ENCODE measurements at regions not wholly inside any gene's neighbourhood (a gene's known extent, or its start where the extent isn't known, plus 50 kb on each side); places are given as distances from the start of the nearest gene placed in this dataset.

- no peak for DNase-seq (ENCODE audit: low read depth)
Observed at GRCh38 chr3:104635872-104636580, 730.7 kb upstream of the ALCAM start.

- no peak for DNase-seq (ENCODE audit: low read depth)
Observed at GRCh38 chr3:104642827-104643226, 723.9 kb upstream of the ALCAM start.

DNA sequence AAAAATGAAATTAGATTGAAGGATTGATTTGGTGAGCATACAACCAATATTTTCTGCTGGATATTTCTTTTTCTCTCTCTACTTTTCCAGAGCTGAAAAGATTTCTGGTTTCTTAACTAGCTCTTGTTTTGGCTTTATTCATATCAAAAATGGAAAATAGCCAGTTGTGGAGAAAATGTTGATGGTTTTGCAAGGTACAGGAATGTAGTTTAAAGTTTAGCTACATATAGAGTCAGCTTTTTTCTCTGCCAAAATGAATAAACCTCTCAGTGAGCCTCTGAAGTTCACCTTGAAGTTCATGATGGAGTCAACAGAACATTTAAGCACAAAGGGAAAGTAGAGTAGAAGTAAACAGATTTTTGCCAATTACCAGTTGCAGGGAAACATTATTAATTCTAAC, 720.5 kb upstream of the ALCAM start:
- DNase-seq (ENCODE audit: low read depth) = no peak

- no peak for DNase-seq (ENCODE audit: low read depth)
Observed at GRCh38 chr3:104648823-104649222, 717.9 kb upstream of the ALCAM start.

DNA sequence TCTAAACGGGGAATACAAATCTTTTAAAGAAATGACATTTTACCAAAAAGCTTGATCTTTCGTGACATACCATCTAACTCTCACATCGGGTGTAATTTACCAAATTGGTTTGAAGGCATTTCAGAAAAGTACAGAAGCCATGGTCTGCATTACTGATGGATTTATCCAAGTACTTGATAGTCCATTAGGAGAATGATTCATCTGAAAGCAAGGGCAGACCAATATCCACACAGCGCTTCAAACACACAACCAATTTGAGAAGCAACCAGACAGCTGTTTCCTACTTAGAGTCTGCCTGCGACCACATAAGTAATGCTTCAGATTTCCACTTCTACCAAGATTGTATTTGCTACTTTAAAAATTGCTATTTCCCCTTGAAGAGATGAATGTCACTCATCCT, 697.6 kb upstream of the ALCAM start:
- DNase-seq (ENCODE audit: low read depth) = no peak

DNA sequence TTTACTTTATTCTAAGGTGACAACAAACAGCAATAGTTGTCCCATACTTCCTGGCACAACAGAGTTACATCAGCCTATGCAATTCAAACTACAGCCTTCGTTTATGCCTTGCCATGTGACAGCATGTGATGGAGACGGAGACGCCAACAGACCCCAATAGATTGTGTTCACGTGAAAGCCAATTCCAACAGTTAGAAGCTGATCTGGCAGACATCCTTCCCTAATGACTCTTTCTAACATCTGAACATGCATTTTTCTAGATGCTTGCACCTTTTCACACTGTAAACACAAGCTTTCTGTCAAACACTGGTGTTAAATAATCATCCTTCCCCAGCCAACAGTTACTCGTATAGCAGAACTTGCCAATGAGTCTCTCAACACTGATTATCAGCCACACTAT, 694.4 kb upstream of the ALCAM start:
- DNase-seq (ENCODE audit: low read depth) = no peak

- DNase-seq (ENCODE audit: low read depth) = no peak
Observed at GRCh38 chr3:104673981-104674380, 692.7 kb upstream of the ALCAM start.

GRCh38 chr3:104676241-104676640, 690.5 kb upstream of the ALCAM start:
- DNase-seq (ENCODE audit: low read depth) = no peak

- DNase-seq (ENCODE audit: low read depth) = no peak
Observed at GRCh38 chr3:104677932-104678331, 688.8 kb upstream of the ALCAM start.

DNA sequence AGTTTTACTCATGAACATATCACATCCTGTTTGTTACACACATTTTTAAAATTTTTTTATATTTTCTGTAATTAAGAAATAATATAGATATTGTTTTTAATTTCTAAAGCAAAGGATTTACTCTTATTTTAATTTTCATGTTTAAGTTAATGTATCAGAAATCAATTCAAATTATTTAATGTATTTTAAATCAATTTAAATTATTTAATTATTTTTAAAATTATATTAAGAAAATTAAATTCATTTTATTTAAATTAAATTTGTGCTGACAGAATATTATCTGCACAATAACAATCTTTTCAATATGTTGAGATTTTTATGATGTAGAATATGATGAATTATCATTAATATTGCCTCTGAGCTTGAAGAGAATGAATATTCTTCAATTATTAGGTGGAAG, 681.2 kb upstream of the ALCAM start:
- no peak for DNase-seq (ENCODE audit: low read depth)

DNA sequence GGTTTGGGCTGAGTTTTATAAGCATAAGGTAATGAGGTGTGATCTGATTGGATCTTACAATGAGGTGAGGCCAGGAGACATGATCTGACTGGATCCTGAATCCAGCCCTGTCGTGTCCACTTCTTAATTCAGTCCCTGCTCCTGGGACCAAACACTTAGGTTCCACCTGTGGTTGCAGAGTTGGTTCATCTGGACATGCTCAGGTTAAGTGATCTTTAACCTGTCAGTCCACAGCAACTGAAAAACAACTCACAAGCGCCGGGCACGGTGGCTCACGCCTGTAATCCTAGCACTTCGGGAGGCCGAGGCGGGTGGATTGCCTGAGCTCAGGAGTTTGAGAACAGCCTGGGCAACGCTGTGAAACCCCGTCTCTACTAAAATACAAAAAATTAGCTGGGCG, 679.3 kb upstream of the ALCAM start:
- DNase-seq (ENCODE audit: low read depth) = no peak

DNA sequence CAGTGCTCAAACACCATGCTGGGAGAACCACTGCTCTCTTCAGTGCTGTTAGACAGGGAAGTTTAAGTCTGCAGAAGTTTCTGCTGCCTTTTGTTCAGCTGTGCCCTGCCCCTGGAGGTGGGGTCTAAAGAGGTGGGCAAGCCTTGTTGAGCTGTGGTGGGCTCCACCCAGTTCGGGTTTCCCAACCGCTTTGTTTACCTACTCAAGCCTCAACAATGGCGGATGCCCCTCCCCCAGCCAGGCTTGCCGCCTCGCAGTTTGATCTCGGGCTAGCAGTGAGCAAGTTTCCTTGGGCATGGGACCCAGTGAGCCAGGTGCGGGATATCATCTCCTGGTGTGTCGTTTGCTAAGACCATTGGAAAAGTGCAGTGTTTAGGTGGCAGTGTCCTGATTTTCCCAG, 670.2 kb upstream of the ALCAM start:
- no peak for DNase-seq (ENCODE audit: low read depth)

DNA sequence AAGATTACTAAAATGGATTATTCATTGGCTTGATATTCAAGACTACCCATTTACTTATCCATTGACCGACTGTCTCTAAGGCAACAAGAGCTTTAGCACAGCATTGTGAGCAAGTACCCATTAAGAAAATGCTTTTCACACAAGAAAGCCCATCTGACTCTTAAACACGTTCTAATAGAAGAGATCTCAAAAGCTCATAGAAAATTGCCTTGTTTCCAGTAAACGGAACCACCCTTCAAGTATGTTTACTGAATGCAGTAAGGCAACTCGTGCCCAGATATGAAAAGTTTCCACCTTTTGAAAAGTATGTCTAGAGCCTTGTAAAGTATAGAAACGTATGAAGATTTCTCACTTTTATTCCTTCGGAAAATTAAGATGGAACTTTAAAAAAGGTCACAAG, 655.3 kb upstream of the ALCAM start:
- DNase-seq (ENCODE audit: low read depth) = no peak

DNA sequence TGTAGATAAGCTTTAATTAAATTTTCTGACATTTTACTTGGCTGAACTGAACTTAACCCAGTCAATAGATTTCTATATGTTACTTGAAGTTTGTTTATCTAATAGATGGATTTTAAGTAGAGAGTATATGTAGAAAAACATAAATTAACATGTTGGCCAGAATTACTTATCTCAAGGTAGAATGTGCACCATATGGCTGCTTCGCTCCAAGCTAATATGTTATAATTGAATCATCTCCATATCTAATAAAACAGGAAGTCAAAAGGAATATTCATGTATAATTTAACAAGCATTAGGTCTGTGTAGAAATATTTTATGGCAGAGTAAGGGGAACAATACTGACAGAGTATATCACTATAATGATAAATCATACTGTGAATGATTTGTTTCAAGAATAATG, 650.7 kb upstream of the ALCAM start:
- DNase-seq (ENCODE audit: low read depth) = no peak

DNA sequence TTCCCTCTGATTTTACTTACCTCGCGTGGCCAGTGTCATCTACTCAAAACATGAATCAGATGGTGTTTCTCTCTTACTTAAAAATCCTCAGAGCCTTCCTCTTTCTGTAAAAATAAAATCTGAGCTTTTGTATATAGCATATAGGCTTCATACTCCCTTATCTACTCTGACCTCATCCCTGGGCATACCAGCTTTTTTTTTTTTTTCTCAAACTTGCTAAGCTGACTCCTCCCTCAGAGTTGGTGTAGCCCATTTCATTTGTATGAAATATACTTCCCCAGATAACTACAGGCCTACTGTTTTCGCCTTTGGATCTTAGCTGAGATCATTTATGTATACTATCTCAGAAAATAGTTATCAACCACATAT, 648.9 kb upstream of the ALCAM start:
- no peak for DNase-seq (ENCODE audit: low read depth)

DNA sequence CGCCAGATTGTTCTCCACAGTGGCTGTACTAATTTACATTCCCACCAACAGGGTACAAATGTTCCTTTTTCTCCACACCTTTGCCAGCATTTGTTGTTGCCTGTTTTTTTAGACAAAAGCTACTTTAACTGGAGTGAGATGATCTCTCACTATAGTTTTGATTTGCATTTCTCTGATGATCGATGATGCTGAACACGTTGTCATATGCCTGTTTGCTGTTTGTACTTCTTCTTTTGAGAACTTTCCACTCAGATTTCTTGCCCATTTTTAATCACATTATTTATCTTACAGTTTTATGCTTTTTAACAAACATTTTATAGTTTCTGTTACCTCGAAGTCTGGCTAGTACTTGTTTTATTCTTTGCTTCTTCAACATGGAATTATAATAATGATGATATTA, 643.7 kb upstream of the ALCAM start:
- no peak for DNase-seq (ENCODE audit: low read depth)

DNA sequence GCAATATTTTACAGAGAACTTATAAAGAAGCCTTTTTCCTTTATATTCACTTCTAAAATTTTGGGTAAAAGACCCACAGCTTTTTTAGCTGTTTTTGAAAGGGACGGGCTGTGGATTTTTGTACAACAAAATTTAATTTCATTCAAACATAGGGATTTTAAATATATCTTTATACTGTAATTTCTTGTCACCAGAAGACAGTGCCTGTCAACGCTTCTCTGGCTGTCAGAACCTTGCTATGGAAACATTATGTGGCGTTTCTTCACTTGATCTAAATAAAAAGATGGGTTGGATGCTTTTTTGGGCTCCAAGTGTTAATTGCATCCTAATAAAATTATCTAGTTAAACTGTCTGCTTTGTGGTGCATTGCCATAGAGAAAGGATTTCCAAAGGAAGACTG, 635.6 kb upstream of the ALCAM start:
- no peak for DNase-seq (ENCODE audit: low read depth)

- DNase-seq (ENCODE audit: low read depth) = no peak
Observed at GRCh38 chr3:104734627-104735026, 632.1 kb upstream of the ALCAM start.

DNA sequence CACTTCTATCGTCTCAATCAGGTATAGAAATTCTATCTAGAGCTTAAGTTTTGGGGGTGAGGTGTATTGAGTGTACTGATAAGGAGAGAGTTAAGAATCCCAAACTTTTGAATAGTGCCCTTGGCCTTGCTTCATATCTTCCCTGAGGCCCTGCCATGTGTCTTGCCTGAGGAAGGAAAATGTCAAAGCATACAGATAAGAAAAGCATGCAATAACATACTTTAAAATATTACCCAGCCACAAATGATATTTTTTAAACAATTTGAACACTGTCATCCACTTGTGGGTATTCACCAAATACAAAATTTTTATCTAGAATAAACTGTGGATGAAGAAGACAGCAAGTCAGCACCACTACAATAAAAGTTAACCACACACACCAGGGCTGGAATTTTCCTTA, 631.0 kb upstream of the ALCAM start:
- no peak for DNase-seq (ENCODE audit: low read depth)

DNA sequence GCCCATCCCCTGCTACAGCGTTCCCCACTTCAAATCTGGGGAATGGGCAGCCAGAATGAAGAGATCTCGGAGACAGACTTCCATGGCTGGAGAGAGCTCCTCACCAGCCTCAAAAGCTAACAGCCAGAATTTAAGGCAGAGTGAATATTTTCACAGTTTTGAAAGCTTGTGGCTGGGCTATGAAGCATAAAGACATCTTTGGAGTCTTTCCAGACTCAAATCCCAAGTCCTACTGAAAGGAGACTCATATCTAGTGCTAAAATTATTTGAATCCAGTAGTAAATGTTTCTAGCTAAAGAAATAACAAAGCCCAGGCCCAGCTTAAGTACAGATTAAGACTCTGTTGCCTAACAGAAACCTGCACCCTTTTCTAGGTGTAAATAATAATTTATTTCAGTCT, 628.4 kb upstream of the ALCAM start:
- no peak for DNase-seq (ENCODE audit: low read depth)

DNA sequence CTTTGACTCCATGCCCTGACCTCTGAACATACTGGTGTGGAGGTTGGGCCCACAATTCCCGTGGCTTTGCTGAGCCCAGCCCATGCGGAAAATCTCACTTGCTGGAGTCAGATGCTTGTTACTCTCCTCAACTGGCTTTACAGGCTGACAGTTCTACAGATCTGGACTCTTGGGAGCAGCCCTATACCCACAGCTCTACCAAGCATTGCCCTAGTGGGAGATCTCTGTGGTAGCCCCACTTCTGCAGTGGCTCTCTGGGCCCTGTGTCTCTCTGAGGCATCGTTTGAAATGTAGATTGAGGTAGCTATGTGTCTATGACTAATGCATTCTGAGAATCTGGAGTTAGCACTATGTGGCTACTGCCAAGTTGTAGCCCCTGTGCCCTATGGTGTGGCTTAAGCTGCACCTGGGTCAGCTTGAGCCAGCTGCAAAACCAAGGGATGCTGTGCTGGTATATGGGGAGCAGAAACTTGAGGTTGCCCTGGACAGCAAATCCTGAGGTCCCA, 625.8 kb upstream of the ALCAM start:
- no peak for DNase-seq (ENCODE audit: low read depth)

DNA sequence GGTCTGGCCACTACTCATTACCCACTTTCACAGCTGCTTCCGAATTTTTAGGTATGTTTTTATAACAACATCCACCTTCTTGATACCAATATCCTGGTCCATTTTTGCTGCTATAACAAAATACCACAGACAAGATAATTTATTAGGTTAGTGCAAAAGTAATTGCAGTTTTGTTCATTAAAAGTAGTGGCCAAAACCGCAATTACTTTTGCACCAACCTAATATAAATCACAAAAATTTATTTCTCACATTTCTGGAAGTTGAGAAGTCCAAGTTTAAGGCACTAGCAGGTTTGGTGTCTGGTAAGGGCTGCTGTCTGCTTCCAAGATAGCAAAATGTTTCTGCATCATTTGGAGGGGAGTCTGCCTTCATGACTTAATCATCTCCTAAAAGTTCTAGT, 624.7 kb upstream of the ALCAM start:
- no peak for DNase-seq (ENCODE audit: low read depth)

- no peak for DNase-seq (ENCODE audit: low read depth)
Observed at GRCh38 chr3:104745313-104745712, 621.4 kb upstream of the ALCAM start.

DNA sequence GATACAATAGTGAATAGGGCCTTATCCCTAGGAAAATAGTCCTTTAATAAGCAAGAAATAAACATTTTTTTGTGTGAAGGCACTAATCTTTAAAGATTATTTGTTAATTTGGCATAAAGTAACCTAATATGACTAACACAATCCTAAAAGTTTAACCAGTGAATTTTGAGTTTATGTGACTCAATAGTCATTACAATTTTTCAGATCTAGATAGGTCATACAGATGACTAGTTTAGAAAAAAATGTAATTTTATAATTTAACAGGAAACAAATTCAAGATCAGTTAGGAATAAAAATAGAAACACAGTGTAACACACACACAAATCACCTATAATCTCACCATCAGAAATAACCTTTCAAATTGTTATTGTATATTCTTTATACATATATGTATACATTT, 620.7 kb upstream of the ALCAM start:
- no peak for DNase-seq (ENCODE audit: low read depth)

GRCh38 chr3:104750581-104750980, 616.1 kb upstream of the ALCAM start:
- no peak for DNase-seq (ENCODE audit: low read depth)

All from stimulated activated CD8-positive, alpha-beta memory T cell treated with anti-CD3 and anti-CD28 coated beads, Interleukin-15, amount 100 ng/mL, for 1 hour (primary cell).